ENCODE measurements at regions not wholly inside any gene's neighbourhood (a gene's known extent, or its start where the extent isn't known, plus 50 kb on each side); places are given as distances from the start of the nearest gene placed in this dataset.

GRCh38 chr12:17215759-17216570, 610.0 kb upstream of the LMO3 start:
- CTCF ChIA-PET, result no interaction called here
- H3K27ac ChIP-seq (ENCODE audit: low read depth, low read length), result no peak overlapping the region
- POLR2A ChIA-PET, result no interaction called here
- no peak for TF ChIP-seq CTCF (IDR thresholded peaks at IDR 0.05; ENCODE audit: low read depth, low read length)
- H3K27me3 ChIP-seq (ENCODE audit: control insufficient read depth, insufficient read depth, low read length), result no peaks in the 10 kb centered on the region
- peaks cover 4% of the 10 kb centered on the region; the same call in 1 of the 2 replicates for H3K9me3 ChIP-seq (ENCODE audit: control insufficient read depth, insufficient read depth, low read length)
- no peak for DNase-seq (ENCODE audit: low read depth, low spot score)
- H3K4me3 ChIP-seq (ENCODE audit: low read depth, low read length), result no peak overlapping the region

- H3K9me3 ChIP-seq (ENCODE audit: control insufficient read depth, insufficient read depth, low read length), result peaks cover 7% of the 10 kb centered on the region; the same call in 1 of the 2 replicates
- TF ChIP-seq CTCF (IDR thresholded peaks at IDR 0.05; ENCODE audit: low read depth, low read length), result no peak
- POLR2A ChIA-PET, result interaction anchor here (0.5 kb wide), 1 partner anchor 608 kb away, joined by 3 read pairs; no protein-coding TSS in a partner anchor
- DNase-seq (ENCODE audit: low read depth, low spot score), result no peak
- no peak overlapping the region for H3K4me3 ChIP-seq (ENCODE audit: low read depth, low read length)
- CTCF ChIA-PET, result no interaction called here
- H3K27ac ChIP-seq (ENCODE audit: low read depth, low read length), result no peak overlapping the region
- H3K27me3 ChIP-seq (ENCODE audit: control insufficient read depth, insufficient read depth, low read length), result no peaks in the 10 kb centered on the region
These were observed 609.0 kb upstream of the LMO3 start for GRCh38 chr12:17214929-17215328.

GRCh38 chr12:17206553-17206952, 600.6 kb upstream of the LMO3 start:
- Histone ChIP-seq H3K9me3 (ENCODE audit: control insufficient read depth, insufficient read depth, low read length) (peaks cover 29% of the 10 kb centered on the region), H3K27ac (ENCODE audit: low read depth, low read length) (no peak overlapping the region), H3K27me3 (ENCODE audit: control insufficient read depth, insufficient read depth, low read length) (no peaks in the 10 kb centered on the region), H3K4me3 (ENCODE audit: low read depth, low read length) (no peak overlapping the region)
- DNase-seq (ENCODE audit: low read depth, low spot score), result no peak
- POLR2A ChIA-PET, result no interaction called here
- no peak for TF ChIP-seq CTCF (IDR thresholded peaks at IDR 0.05; ENCODE audit: low read depth, low read length)
- CTCF ChIA-PET, result no interaction called here

GRCh38 chr12:17204289-17205054, 598.5 kb upstream of the LMO3 start:
- no peak overlapping the region for H3K27ac ChIP-seq (ENCODE audit: low read depth, low read length)
- CTCF ChIA-PET, result no interaction called here
- TF ChIP-seq CTCF (IDR thresholded peaks at IDR 0.05; ENCODE audit: low read depth, low read length), result no peak
- no peaks in the 10 kb centered on the region for H3K27me3 ChIP-seq (ENCODE audit: control insufficient read depth, insufficient read depth, low read length)
- POLR2A ChIA-PET, result no interaction called here
- DNase-seq (ENCODE audit: low read depth, low spot score), result no peak
- no peak overlapping the region for H3K4me3 ChIP-seq (ENCODE audit: low read depth, low read length)
- H3K9me3 ChIP-seq (ENCODE audit: control insufficient read depth, insufficient read depth, low read length), result peaks cover 30% of the 10 kb centered on the region

- POLR2A ChIA-PET, result no interaction called here
- Histone ChIP-seq H3K27ac (ENCODE audit: low read depth, low read length) (no peak overlapping the region), H3K27me3 (ENCODE audit: control insufficient read depth, insufficient read depth, low read length) (no peaks in the 10 kb centered on the region), H3K4me3 (ENCODE audit: low read depth, low read length) (no peak overlapping the region), H3K9me3 (ENCODE audit: control insufficient read depth, insufficient read depth, low read length) (peaks cover 25% of the 10 kb centered on the region)
- TF ChIP-seq CTCF (IDR thresholded peaks at IDR 0.05; ENCODE audit: low read depth, low read length), result no peak
- no peak for DNase-seq (ENCODE audit: low read depth, low spot score)
- CTCF ChIA-PET, result no interaction called here
These were observed 597.5 kb upstream of the LMO3 start for GRCh38 chr12:17203497-17203896.
